IMR-90 (cell line): ENCODE measurements at regions not wholly inside any gene's neighbourhood (a gene's known extent, or its start where the extent isn't known, plus 50 kb on each side); places are given as distances from the start of the nearest gene placed in this dataset.

Experiments
- ATAC-seq: fragments of 200-7000 bp; cut with Tn5 transposase; 2 replicates; pipeline ENCODE4 v1.9.1; 2020; ENCODE audit warnings: low read depth, mild to moderate bottlenecking, moderate library complexity
- BruUV-seq: library from RNA; stranded (reverse); fragments of 400-500 nt; replicated peaks from 2 replicates; lab custom pipeline; 2021; lab: Mats Ljungman, UMichigan
- CTCF ChIA-PET: fragments of 300-600 bp; formaldehyde crosslinking; extraction: SDS; loops from one replicate; lab custom pipeline; 2021; ENCODE audit warnings: antibody characterized with exemption; lab: Yijun Ruan, JAX
- POLR2A ChIA-PET: fragments of 300-600 bp; sonication (Branson Sonifier 250); formaldehyde crosslinking; loops from one replicate; lab custom pipeline; 2022; ENCODE audit warnings: antibody characterized with exemption; ENCODE audit not compliant: unreplicated experiment; lab: Charles Lee
- DNase-seq: peaks from one replicate; pipeline ENCODE4 v3.0.0; 2013
- H2AFZ ChIP-seq: replicated peaks from 2 replicates; pipeline ENCODE3; 2013; ENCODE audit warnings: low read length, mild to moderate bottlenecking; ENCODE audit not compliant: poor library complexity
- H2AK5ac ChIP-seq: 2 replicates; pipeline ENCODE4 v1.6.1; 2013; ENCODE audit warnings: low read depth, low read length, inconsistent platforms
- H2AK9ac ChIP-seq: replicated peaks from 2 replicates; pipeline ENCODE3; 2013; ENCODE audit warnings: mild to moderate bottlenecking, low read depth, low read length, moderate library complexity; ENCODE audit not compliant: poor library complexity
- H2BK120ac ChIP-seq: 2 replicates; pipeline ENCODE4 v1.6.1; 2013; ENCODE audit warnings: low read depth, low read length, inconsistent platforms
- H2BK15ac ChIP-seq: 3 replicates; pipeline ENCODE4 v1.6.1; 2013; ENCODE audit warnings: low read depth, low read length, inconsistent platforms
- H2BK20ac ChIP-seq: 2 replicates; pipeline ENCODE4 v1.6.1; 2013; ENCODE audit warnings: low read depth, mild to moderate bottlenecking, inconsistent platforms, low read length, moderate library complexity
- H2BK5ac ChIP-seq: 2 replicates; pipeline ENCODE4 v1.6.1; 2013; ENCODE audit warnings: mild to moderate bottlenecking, low read depth, low read length, inconsistent platforms; ENCODE audit not compliant: poor library complexity, severe bottlenecking
- H3K14ac ChIP-seq: replicated peaks from 2 replicates; pipeline ENCODE4 v1.6.1; 2013; ENCODE audit warnings: low read depth, low read length, inconsistent platforms
- H3K18ac ChIP-seq: 2 replicates; pipeline ENCODE4 v1.6.1; 2013; ENCODE audit warnings: low read depth, low read length, control low read depth
- H3K23ac ChIP-seq: 2 replicates; pipeline ENCODE4 v1.6.1; 2013; ENCODE audit warnings: low read depth, low read length, inconsistent platforms
- H3K27ac ChIP-seq: 2 replicates; pipeline ENCODE4 v1.5.1; 2013; ENCODE audit warnings: mild to moderate bottlenecking, control low read depth, low read length; ENCODE audit not compliant: insufficient read depth
- H3K27me3 ChIP-seq: 2 replicates; pipeline ENCODE4 v1.6.1; 2013; ENCODE audit warnings: low read length; ENCODE audit not compliant: control insufficient read depth, insufficient read depth
- H3K36me3 ChIP-seq: 2 replicates; pipeline ENCODE4 v1.6.1; 2013; ENCODE audit warnings: low read length, mixed read lengths; ENCODE audit not compliant: control insufficient read depth, insufficient read depth
- H3K4ac ChIP-seq: 2 replicates; pipeline ENCODE4 v1.6.1; 2013; ENCODE audit warnings: low read depth, low read length, inconsistent platforms
- H3K4me1 ChIP-seq: 2 replicates; pipeline ENCODE4 v1.6.1; 2013; ENCODE audit warnings: low read length, mixed read lengths; ENCODE audit not compliant: control insufficient read depth, insufficient read depth
- H3K4me2 ChIP-seq: 2 replicates; pipeline ENCODE4 v1.6.1; 2013; ENCODE audit warnings: low read depth, mild to moderate bottlenecking, control low read depth, low read length, moderate library complexity
- H3K4me3 ChIP-seq: 2 replicates; pipeline ENCODE4 v1.5.1; 2013; ENCODE audit warnings: low read depth, mild to moderate bottlenecking, control low read depth, low read length, moderate library complexity; ENCODE audit not compliant: insufficient read depth
- H3K56ac ChIP-seq: 2 replicates; pipeline ENCODE4 v1.6.1; 2013; ENCODE audit warnings: low read length, inconsistent platforms; ENCODE audit not compliant: insufficient read depth; ENCODE audit errors: extremely low read depth
- H3K79me1 ChIP-seq, 2 experiments: 2 replicates each; pipeline ENCODE4 v1.6.1; 2013; ENCODE audit warnings: low read length in 2 of 2, inconsistent platforms in 1 of 2, low read depth in 1 of 2
- H3K9ac ChIP-seq: 2 replicates; pipeline ENCODE4 v1.6.1; 2013; ENCODE audit warnings: low read depth, low read length, control low read depth
- H3K9me1 ChIP-seq: 2 replicates; pipeline ENCODE4 v1.6.1; 2013; ENCODE audit warnings: low read length, inconsistent platforms; ENCODE audit not compliant: insufficient read depth
- H3K9me3 ChIP-seq: 2 replicates; pipeline ENCODE4 v1.6.1; 2013; ENCODE audit warnings: low read length; ENCODE audit not compliant: control insufficient read depth, insufficient read depth
- H4K20me1 ChIP-seq: 2 replicates; pipeline ENCODE4 v1.6.1; 2013; ENCODE audit warnings: low read length, inconsistent platforms; ENCODE audit not compliant: insufficient read depth
- H4K5ac ChIP-seq: 2 replicates; pipeline ENCODE4 v1.6.1; 2013; ENCODE audit warnings: mild to moderate bottlenecking, low read depth, low read length, control low read depth
- H4K8ac ChIP-seq, 2 experiments: 2 replicates each; pipeline ENCODE4 v1.6.1; 2013; ENCODE audit warnings: low read depth in 2 of 2, low read length in 2 of 2, control low read depth in 1 of 2, inconsistent platforms in 1 of 2
- H4K91ac ChIP-seq: 2 replicates; pipeline ENCODE4 v1.6.1; 2013; ENCODE audit warnings: low read depth, low read length, inconsistent platforms; ENCODE audit not compliant: insufficient read depth
- BHLHE40 ChIP-seq: fragments of 150-350 bp; IDR thresholded peaks from 2 replicates; pipeline ENCODE4 v1.6.1; 2016; ENCODE audit warnings: mild to moderate bottlenecking, low read depth, low read length
- CEBPB ChIP-seq: IDR thresholded peaks from 2 replicates; pipeline ENCODE4 v1.6.1; 2012; ENCODE audit warnings: low read depth, low read length, improper control_type of control experiment
- CHD1 ChIP-seq: IDR thresholded peaks from 2 replicates; pipeline ENCODE4 v1.6.1; 2012; ENCODE audit warnings: low read depth, low read length, improper control_type of control experiment
- FOS ChIP-seq: fragments of 150-350 bp; IDR thresholded peaks from 2 replicates; pipeline ENCODE4 v1.6.1; 2016; ENCODE audit warnings: low read depth, low read length
- MAFK ChIP-seq: IDR thresholded peaks from 2 replicates; pipeline ENCODE4 v1.6.1; 2012; ENCODE audit warnings: low read depth, low read length, improper control_type of control experiment
- MAZ ChIP-seq: IDR thresholded peaks from 2 replicates; pipeline ENCODE4 v1.6.1; 2012; ENCODE audit warnings: low read depth, mild to moderate bottlenecking, low read length, improper control_type of control experiment, moderate library complexity, borderline replicate concordance
- NFE2L2 ChIP-seq: fragments of 150-350 bp; IDR thresholded peaks from 2 replicates; pipeline ENCODE4 v1.6.1; 2016; ENCODE audit warnings: low read depth, mild to moderate bottlenecking, low read length
- POLR2A ChIP-seq: IDR thresholded peaks from 2 replicates; pipeline ENCODE4 v1.6.1; 2012; ENCODE audit warnings: mild to moderate bottlenecking, low read depth, low read length
- RAD21 ChIP-seq: IDR thresholded peaks from 2 replicates; pipeline ENCODE4 v1.6.1; 2012; ENCODE audit warnings: low read length, improper control_type of control experiment
- RCOR1 ChIP-seq: IDR thresholded peaks from 2 replicates; pipeline ENCODE4 v1.6.1; 2012; ENCODE audit warnings: mild to moderate bottlenecking, low read length, improper control_type of control experiment; ENCODE audit not compliant: insufficient replicate concordance
- SMC3 ChIP-seq: fragments of 150-350 bp; IDR thresholded peaks from 2 replicates; pipeline ENCODE4 v1.6.1; 2016; ENCODE audit warnings: low read depth, mild to moderate bottlenecking, antibody characterized with exemption, low read length, moderate library complexity
- WGBS, 2 experiments: methylation state at CpG; one replicate each; pipeline versions ENCODE4 v1.1.5 to v1.1.7; 2013; ENCODE audit warnings: missing lambda C conversion rate in 2 of 2; ENCODE audit not compliant: insufficient read length in 1 of 2; ENCODE audit errors: extremely low coverage in 2 of 2; 5-methylcytosine and 5-hydroxymethylcytosine counted together
- dilution Hi-C: fragments of 300-500 bp; cut with HindIII; formaldehyde crosslinking; loops from one replicate; pipeline ENCODE4 v1.14.3; 2018; ENCODE audit warnings: low sequenced_read_pairs; ENCODE audit not compliant: unreplicated experiment
- in situ Hi-C: fragments of 300-500 bp; cut with MboI; formaldehyde crosslinking; loops from 3 replicates; pipeline ENCODE4 v1.14.3; 2019; ENCODE audit warnings: low sequenced_read_pairs, inconsistent platforms, mixed read lengths
- intact Hi-C: fragments of 100-400 bp; cut with micrococcal nuclease; formaldehyde crosslinking; loops from 2 replicates; pipeline ENCODE4 v1.10.0; 2022
- TF ChIP-seq, protein P1 (sequence below): fragments of 150-350 bp; IDR thresholded peaks from 2 replicates; pipeline ENCODE4 v1.6.1; 2016; ENCODE audit warnings: low read depth, mild to moderate bottlenecking, low read length, moderate library complexity, borderline replicate concordance
- TF ChIP-seq, protein P2 (sequence below): fragments of 150-350 bp; IDR thresholded peaks from 2 replicates; pipeline ENCODE4 v1.6.1; 2017; ENCODE audit warnings: mild to moderate bottlenecking, antibody characterized with exemption, low read length, low read depth
- TF ChIP-seq, protein P3 (sequence below): conservative IDR thresholded peaks from 2 replicates; pipeline ENCODE4 v1.5.1; 2012; ENCODE audit warnings: mild to moderate bottlenecking, low read depth, low read length, improper control_type of control experiment

- peak overlapping the region; percentile 88 for H2BK5ac ChIP-seq
- H2BK20ac ChIP-seq = 0 out of 2 replicates have a peak overlapping the region, but pooled peaks have one; percentile 12
- H4K5ac ChIP-seq = peak overlapping the region; percentile 55; the same call in 1 of the 2 replicates
- ATAC-seq = peak; percentile 81
- BruUV-seq = no TSS peak
- 0 out of 3 replicates have a peak overlapping the region, but pooled peaks have one; percentile 54 for H2BK15ac ChIP-seq
- no peak overlapping the region for H4K91ac ChIP-seq
- no peaks in the 10 kb centered on the region for H4K20me1 ChIP-seq
- in situ Hi-C loops (no loop called here), dilution Hi-C loops (no loop called here), intact Hi-C loops (no loop called here)
- peak; percentile 85 for DNase-seq
- no peak overlapping the region; the same call in 1 of the 2 replicates for H3K9ac ChIP-seq
- no peaks in the 10 kb centered on the region for H3K27me3 ChIP-seq
- 0 out of 4 replicates have a peak overlapping the region, but pooled peaks of 1 of the 2 experiments have one; percentile 39 for H4K8ac ChIP-seq
- H3K36me3 ChIP-seq = no peaks in the 10 kb centered on the region
- no peaks in the 10 kb centered on the region for H3K9me1 ChIP-seq
- H3K4me2 ChIP-seq = peak overlapping the region; percentile 21; the same call in 1 of the 2 replicates
- no peak overlapping the region for H2AK9ac ChIP-seq
- H3K79me1 ChIP-seq = no peaks in the 10 kb centered on the region
- H3K23ac ChIP-seq = no peak overlapping the region
- no peak overlapping the region for H3K14ac ChIP-seq
- peak overlapping the region; percentile 41; the same call in 1 of the 2 replicates for H2BK120ac ChIP-seq
- peaks cover 2% of the 10 kb centered on the region for H3K4me1 ChIP-seq
- no peak overlapping the region for H3K4me3 ChIP-seq
- H2AK5ac ChIP-seq = no peak overlapping the region
- ChIA-PET POLR2A (interaction anchor here (0.5 kb wide), 1 partner anchor 36 kb away, joined by 3 read pairs; no protein-coding TSS in a partner anchor), CTCF (interaction anchor here (0.6 to 2.1 kb wide), 6 partner anchors 30 to 166 kb away, joined by 3 to 15 read pairs (median 6); no protein-coding TSS in a partner anchor)
- peak overlapping the region; percentile 77 for H3K18ac ChIP-seq
- H3K4ac ChIP-seq = no peak overlapping the region
- peak overlapping the region; percentile 64; the same call in 1 of the 2 replicates for H3K27ac ChIP-seq
- no peak overlapping the region for H3K56ac ChIP-seq
- H2AFZ ChIP-seq = no peak overlapping the region
- H3K9me3 ChIP-seq = no peaks in the 10 kb centered on the region
- no CpG with 5 or more reads among the region's 5 CpGs for WGBS, 2 experiments
- peak; percentile 62; the same call in 1 of the 2 replicates for TF ChIP-seq FOS
- no peak for TF ChIP-seq RAD21
- no peak for TF ChIP-seq MAZ
- TF ChIP-seq POLR2A = no peak
- no peak for TF ChIP-seq RCOR1
- no peak for TF ChIP-seq NFE2L2
- TF ChIP-seq CEBPB = peak; percentile 89
- no peak for TF ChIP-seq MAFK
- TF ChIP-seq, protein P1, sequence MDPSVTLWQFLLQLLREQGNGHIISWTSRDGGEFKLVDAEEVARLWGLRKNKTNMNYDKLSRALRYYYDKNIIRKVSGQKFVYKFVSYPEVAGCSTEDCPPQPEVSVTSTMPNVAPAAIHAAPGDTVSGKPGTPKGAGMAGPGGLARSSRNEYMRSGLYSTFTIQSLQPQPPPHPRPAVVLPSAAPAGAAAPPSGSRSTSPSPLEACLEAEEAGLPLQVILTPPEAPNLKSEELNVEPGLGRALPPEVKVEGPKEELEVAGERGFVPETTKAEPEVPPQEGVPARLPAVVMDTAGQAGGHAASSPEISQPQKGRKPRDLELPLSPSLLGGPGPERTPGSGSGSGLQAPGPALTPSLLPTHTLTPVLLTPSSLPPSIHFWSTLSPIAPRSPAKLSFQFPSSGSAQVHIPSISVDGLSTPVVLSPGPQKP = no peak
- no peak for TF ChIP-seq CHD1
- TF ChIP-seq BHLHE40 = peak; percentile 79
- TF ChIP-seq, protein P2, sequence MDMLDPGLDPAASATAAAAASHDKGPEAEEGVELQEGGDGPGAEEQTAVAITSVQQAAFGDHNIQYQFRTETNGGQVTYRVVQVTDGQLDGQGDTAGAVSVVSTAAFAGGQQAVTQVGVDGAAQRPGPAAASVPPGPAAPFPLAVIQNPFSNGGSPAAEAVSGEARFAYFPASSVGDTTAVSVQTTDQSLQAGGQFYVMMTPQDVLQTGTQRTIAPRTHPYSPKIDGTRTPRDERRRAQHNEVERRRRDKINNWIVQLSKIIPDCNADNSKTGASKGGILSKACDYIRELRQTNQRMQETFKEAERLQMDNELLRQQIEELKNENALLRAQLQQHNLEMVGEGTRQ = no peak
- TF ChIP-seq, protein P3, sequence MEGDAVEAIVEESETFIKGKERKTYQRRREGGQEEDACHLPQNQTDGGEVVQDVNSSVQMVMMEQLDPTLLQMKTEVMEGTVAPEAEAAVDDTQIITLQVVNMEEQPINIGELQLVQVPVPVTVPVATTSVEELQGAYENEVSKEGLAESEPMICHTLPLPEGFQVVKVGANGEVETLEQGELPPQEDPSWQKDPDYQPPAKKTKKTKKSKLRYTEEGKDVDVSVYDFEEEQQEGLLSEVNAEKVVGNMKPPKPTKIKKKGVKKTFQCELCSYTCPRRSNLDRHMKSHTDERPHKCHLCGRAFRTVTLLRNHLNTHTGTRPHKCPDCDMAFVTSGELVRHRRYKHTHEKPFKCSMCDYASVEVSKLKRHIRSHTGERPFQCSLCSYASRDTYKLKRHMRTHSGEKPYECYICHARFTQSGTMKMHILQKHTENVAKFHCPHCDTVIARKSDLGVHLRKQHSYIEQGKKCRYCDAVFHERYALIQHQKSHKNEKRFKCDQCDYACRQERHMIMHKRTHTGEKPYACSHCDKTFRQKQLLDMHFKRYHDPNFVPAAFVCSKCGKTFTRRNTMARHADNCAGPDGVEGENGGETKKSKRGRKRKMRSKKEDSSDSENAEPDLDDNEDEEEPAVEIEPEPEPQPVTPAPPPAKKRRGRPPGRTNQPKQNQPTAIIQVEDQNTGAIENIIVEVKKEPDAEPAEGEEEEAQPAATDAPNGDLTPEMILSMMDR = no peak
- no peak for TF ChIP-seq SMC3
These were observed 163.9 kb downstream of the ARRDC3 start for GRCh38 chr5:91219091-91219802.
